ENCODE measurements at regions not wholly inside any gene's neighbourhood (a gene's known extent, or its start where the extent isn't known, plus 50 kb on each side); places are given as distances from the start of the nearest gene placed in this dataset.
A peak's percentile ranks its signal among the peaks of the same experiment; 100 is the strongest.

DNA sequence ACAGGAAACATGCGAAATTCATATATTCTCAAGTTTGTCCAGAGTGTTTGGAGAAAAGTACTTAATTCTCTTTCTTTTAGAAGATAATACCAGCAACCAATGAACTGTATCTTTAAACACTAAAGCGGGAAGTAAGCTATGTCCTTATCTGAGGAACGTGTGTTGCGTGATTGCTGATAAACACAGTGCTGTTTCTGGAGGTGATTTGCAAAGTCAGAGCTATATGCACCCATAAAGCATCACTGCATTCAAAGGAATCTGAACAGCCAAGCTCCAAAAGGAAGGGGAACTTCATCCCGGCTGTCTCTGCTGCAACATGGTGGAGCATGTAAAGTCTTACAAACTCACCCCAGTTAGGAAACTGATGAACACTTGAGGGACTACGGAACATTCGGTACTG is 271.7 kb upstream of the FN1 start:
- intact Hi-C loops (cut with micrococcal nuclease) (no loop called here), in situ Hi-C loops (cut with MboI) (no loop called here)
- H2AFZ ChIP-seq (ENCODE audit: low read depth, low read length): no peak overlapping the region; the same call in 1 of the 2 replicates
- DNase-seq (ENCODE audit: extremely low read depth in 1 of 4, low spot score in 3 of 4) (no peak), ATAC-seq (no peak), FAIRE-seq (no peak)
- POLR2A ChIA-PET: no interaction called here
- no peaks in the 10 kb centered on the region for H3K27me3 ChIP-seq (ENCODE audit: control insufficient read depth in 2 of 2, insufficient read depth in 2 of 2, low read length in 2 of 2)
- H3K9ac ChIP-seq (ENCODE audit: insufficient read depth in 1 of 2, low read depth in 2 of 2, low read length in 2 of 2): no peak overlapping the region
- no peaks in the 10 kb centered on the region for H3K9me3 ChIP-seq (replicated peaks; ENCODE audit: control insufficient read depth, insufficient read depth, low read depth, low read length)
- no peaks in the 10 kb centered on the region for H3K9me1 ChIP-seq (ENCODE audit: control insufficient read depth, insufficient read depth, low read length)
- 30% methylated on average over 7 of the region's 7 CpGs for WGBS (ENCODE audit: insufficient coverage, low coverage, missing lambda C conversion rate)
- CTCF ChIA-PET (ENCODE audit: low intra/inter-chr PET ratio): no interaction called here
- no peak overlapping the region for H3K4me3 ChIP-seq
- no peaks in the 10 kb centered on the region for H4K20me1 ChIP-seq (replicated peaks; ENCODE audit: control insufficient read depth, insufficient read depth, low read length)
- H3K4me2 ChIP-seq (ENCODE audit: insufficient read depth, low read length): no peak overlapping the region
- peaks cover 0 to 5% of the 10 kb centered on the region in 2 experiments; a peak in 1 of 5 replicates for H3K4me1 ChIP-seq (replicated peaks in 1 of 2; ENCODE audit: control insufficient read depth in 2 of 2, insufficient read depth in 2 of 2, low read length in 2 of 2)
- H3K79me2 ChIP-seq (ENCODE audit: control insufficient read depth, insufficient read depth, low read length): no peaks in the 10 kb centered on the region
- no TSS peak for BruUV-seq (replicated peaks)
- no peaks in the 10 kb centered on the region for H3K36me3 ChIP-seq (ENCODE audit: control insufficient read depth, insufficient read depth, low read length)
- no peak overlapping the region for H3K27ac ChIP-seq (ENCODE audit: extremely low read depth, low read depth, low read length)
- TF ChIP-seq, protein P1, sequence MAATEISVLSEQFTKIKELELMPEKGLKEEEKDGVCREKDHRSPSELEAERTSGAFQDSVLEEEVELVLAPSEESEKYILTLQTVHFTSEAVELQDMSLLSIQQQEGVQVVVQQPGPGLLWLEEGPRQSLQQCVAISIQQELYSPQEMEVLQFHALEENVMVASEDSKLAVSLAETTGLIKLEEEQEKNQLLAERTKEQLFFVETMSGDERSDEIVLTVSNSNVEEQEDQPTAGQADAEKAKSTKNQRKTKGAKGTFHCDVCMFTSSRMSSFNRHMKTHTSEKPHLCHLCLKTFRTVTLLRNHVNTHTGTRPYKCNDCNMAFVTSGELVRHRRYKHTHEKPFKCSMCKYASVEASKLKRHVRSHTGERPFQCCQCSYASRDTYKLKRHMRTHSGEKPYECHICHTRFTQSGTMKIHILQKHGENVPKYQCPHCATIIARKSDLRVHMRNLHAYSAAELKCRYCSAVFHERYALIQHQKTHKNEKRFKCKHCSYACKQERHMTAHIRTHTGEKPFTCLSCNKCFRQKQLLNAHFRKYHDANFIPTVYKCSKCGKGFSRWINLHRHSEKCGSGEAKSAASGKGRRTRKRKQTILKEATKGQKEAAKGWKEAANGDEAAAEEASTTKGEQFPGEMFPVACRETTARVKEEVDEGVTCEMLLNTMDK (IDR thresholded peaks at IDR 0.05; ENCODE audit: borderline replicate concordance, insufficient read depth, low read depth, low read length, poor library complexity, severe bottlenecking): no peak
- TF ChIP-seq POLR2A (conservative IDR thresholded peaks at IDR 0.05) (no peak), ATF1 (CRISPR knock-in tag; IDR thresholded peaks at IDR 0.05) (no peak), ATF1 (tag; IDR thresholded peaks at IDR 0.05) (no peak), ESRRA (IDR thresholded peaks at IDR 0.05; ENCODE audit: borderline replicate concordance, low read depth) (peak; percentile 25; the same call in 1 of the 2 replicates), JUND (IDR thresholded peaks at IDR 0.05; ENCODE audit: borderline replicate concordance, low read depth, low read length) (0 out of 2 replicates have a peak, but pooled peaks have one; percentile 16), JUND (tag; IDR thresholded peaks at IDR 0.05; ENCODE audit: borderline replicate concordance, low read depth, low read length) (no peak; the same call in 2 of the 3 replicates), FOXM1 (IDR thresholded peaks at IDR 0.05; ENCODE audit: low read depth) (peak; percentile 33; the same call in 1 of the 2 replicates), FOXM1 (CRISPR knock-in tag; IDR thresholded peaks at IDR 0.05; ENCODE audit: low read depth) (no peak), SP1 (CRISPR knock-in tag; IDR thresholded peaks at IDR 0.05) (no peak), CXXC5 (CRISPR knock-in tag; IDR thresholded peaks at IDR 0.05) (peak; percentile 98), NFXL1 (CRISPR knock-in tag; IDR thresholded peaks at IDR 0.05) (no peak), NCOA1 (IDR thresholded peaks at IDR 0.05; ENCODE audit: low read depth) (no peak), ARID1B (IDR thresholded peaks at IDR 0.05) (peak; percentile 51)
- TF ChIP-seq, protein P2, sequence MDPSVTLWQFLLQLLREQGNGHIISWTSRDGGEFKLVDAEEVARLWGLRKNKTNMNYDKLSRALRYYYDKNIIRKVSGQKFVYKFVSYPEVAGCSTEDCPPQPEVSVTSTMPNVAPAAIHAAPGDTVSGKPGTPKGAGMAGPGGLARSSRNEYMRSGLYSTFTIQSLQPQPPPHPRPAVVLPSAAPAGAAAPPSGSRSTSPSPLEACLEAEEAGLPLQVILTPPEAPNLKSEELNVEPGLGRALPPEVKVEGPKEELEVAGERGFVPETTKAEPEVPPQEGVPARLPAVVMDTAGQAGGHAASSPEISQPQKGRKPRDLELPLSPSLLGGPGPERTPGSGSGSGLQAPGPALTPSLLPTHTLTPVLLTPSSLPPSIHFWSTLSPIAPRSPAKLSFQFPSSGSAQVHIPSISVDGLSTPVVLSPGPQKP (CRISPR knock-in tag; IDR thresholded peaks at IDR 0.05): no peak
- TF ChIP-seq, protein P3, sequence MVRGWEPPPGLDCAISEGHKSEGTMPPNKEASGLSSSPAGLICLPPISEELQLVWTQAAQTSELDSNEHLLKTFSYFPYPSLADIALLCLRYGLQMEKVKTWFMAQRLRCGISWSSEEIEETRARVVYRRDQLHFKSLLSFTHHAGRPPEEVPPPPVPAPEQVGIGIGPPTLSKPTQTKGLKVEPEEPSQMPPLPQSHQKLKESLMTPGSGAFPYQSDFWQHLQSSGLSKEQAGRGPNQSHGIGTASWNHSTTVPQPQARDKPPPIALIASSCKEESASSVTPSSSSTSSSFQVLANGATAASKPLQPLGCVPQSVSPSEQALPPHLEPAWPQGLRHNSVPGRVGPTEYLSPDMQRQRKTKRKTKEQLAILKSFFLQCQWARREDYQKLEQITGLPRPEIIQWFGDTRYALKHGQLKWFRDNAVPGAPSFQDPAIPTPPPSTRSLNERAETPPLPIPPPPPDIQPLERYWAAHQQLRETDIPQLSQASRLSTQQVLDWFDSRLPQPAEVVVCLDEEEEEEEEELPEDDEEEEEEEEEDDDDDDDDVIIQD (CRISPR knock-in tag; IDR thresholded peaks at IDR 0.05): no peak
- TF ChIP-seq, protein P4, sequence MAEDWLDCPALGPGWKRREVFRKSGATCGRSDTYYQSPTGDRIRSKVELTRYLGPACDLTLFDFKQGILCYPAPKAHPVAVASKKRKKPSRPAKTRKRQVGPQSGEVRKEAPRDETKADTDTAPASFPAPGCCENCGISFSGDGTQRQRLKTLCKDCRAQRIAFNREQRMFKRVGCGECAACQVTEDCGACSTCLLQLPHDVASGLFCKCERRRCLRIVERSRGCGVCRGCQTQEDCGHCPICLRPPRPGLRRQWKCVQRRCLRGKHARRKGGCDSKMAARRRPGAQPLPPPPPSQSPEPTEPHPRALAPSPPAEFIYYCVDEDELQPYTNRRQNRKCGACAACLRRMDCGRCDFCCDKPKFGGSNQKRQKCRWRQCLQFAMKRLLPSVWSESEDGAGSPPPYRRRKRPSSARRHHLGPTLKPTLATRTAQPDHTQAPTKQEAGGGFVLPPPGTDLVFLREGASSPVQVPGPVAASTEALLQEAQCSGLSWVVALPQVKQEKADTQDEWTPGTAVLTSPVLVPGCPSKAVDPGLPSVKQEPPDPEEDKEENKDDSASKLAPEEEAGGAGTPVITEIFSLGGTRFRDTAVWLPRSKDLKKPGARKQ (CRISPR knock-in tag; IDR thresholded peaks at IDR 0.05): no peak
- TF ChIP-seq, protein P5, sequence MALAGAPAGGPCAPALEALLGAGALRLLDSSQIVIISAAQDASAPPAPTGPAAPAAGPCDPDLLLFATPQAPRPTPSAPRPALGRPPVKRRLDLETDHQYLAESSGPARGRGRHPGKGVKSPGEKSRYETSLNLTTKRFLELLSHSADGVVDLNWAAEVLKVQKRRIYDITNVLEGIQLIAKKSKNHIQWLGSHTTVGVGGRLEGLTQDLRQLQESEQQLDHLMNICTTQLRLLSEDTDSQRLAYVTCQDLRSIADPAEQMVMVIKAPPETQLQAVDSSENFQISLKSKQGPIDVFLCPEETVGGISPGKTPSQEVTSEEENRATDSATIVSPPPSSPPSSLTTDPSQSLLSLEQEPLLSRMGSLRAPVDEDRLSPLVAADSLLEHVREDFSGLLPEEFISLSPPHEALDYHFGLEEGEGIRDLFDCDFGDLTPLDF (CRISPR knock-in tag; IDR thresholded peaks at IDR 0.05): no peak
